Trophoblast cell (in vitro differentiated cells and primary cell): ENCODE measurements at regions not wholly inside any gene's neighbourhood (a gene's known extent, or its start where the extent isn't known, plus 50 kb on each side); places are given as distances from the start of the nearest gene placed in this dataset.

Experiments
- DNase-seq, 2 donors: peaks; one replicate each; pipeline ENCODE4 v3.0.0-alpha.2; 2016
- H2AFZ ChIP-seq: 2 replicates; pipeline ENCODE4 v1.6.1; 2013; ENCODE audit warnings: low read length, moderate library complexity, mild to moderate bottlenecking; ENCODE audit not compliant: insufficient read depth, poor library complexity
- H2AK5ac ChIP-seq: 2 replicates; pipeline ENCODE4 v1.6.1; 2013; ENCODE audit warnings: mild to moderate bottlenecking, low read length
- H2BK120ac ChIP-seq: 2 replicates; pipeline ENCODE4 v1.6.1; 2013; ENCODE audit warnings: low read length, mild to moderate bottlenecking, moderate library complexity; ENCODE audit not compliant: insufficient read depth, poor library complexity
- H2BK12ac ChIP-seq: 2 replicates; pipeline ENCODE4 v1.6.1; 2013; ENCODE audit warnings: mild to moderate bottlenecking, low read length, moderate library complexity
- H2BK5ac ChIP-seq: 2 replicates; pipeline ENCODE4 v1.6.1; 2013; ENCODE audit warnings: low read length, low read depth, moderate library complexity, mild to moderate bottlenecking; ENCODE audit not compliant: poor library complexity
- H3K14ac ChIP-seq: 2 replicates; pipeline ENCODE4 v1.6.1; 2013; ENCODE audit warnings: mild to moderate bottlenecking, low read length
- H3K18ac ChIP-seq: 2 replicates; pipeline ENCODE4 v1.6.1; 2013; ENCODE audit warnings: mild to moderate bottlenecking, low read length
- H3K23ac ChIP-seq: 2 replicates; pipeline ENCODE4 v1.6.1; 2013; ENCODE audit warnings: low read length
- H3K27ac ChIP-seq: 2 replicates; pipeline ENCODE4 v1.5.1; 2013; ENCODE audit warnings: low read depth, mild to moderate bottlenecking, inconsistent platforms, low read length, moderate library complexity
- H3K27me3 ChIP-seq: 2 replicates; pipeline ENCODE4 v1.6.1; 2013; ENCODE audit warnings: inconsistent platforms, mild to moderate bottlenecking, low read length, moderate library complexity; ENCODE audit not compliant: insufficient read depth
- H3K36me3 ChIP-seq, 2 experiments: 1 replicate in 1 of 2; 2 replicates in 1 of 2; pipeline ENCODE4 v1.6.1; 2013; ENCODE audit warnings: low read length in 2 of 2, mild to moderate bottlenecking in 2 of 2, moderate library complexity in 1 of 2; ENCODE audit not compliant: insufficient read depth in 2 of 2, control insufficient read depth in 1 of 2
- H3K4ac ChIP-seq: 2 replicates; pipeline ENCODE4 v1.6.1; 2013; ENCODE audit warnings: low read depth, mild to moderate bottlenecking, low read length, moderate library complexity
- H3K4me1 ChIP-seq, 2 experiments: 1 replicate in 1 of 2; 2 replicates in 1 of 2; pipeline ENCODE4 v1.6.1; 2013; ENCODE audit warnings: low read length in 2 of 2, mild to moderate bottlenecking in 2 of 2, moderate library complexity in 1 of 2; ENCODE audit not compliant: insufficient read depth in 2 of 2, control insufficient read depth in 1 of 2
- H3K4me2 ChIP-seq: 2 replicates; pipeline ENCODE4 v1.6.1; 2013; ENCODE audit warnings: inconsistent platforms, mild to moderate bottlenecking, low read length, moderate library complexity
- H3K4me3 ChIP-seq: 2 replicates; pipeline ENCODE4 v1.5.1; 2013; ENCODE audit warnings: mild to moderate bottlenecking, low read depth, low read length, inconsistent platforms
- H3K79me1 ChIP-seq: one replicate; pipeline ENCODE4 v1.6.1; 2013; ENCODE audit warnings: low read length
- H3K79me2 ChIP-seq: 2 replicates; pipeline ENCODE4 v1.6.1; 2013; ENCODE audit warnings: low read length, mild to moderate bottlenecking; ENCODE audit not compliant: control insufficient read depth, insufficient read depth, poor library complexity
- H3K9ac ChIP-seq: 2 replicates; pipeline ENCODE4 v1.6.1; 2013; ENCODE audit warnings: mild to moderate bottlenecking, low read length
- H3K9me3 ChIP-seq: 2 replicates; pipeline ENCODE4 v1.6.1; 2013; ENCODE audit warnings: low read depth, mild to moderate bottlenecking, control low read depth, inconsistent platforms, low read length; ENCODE audit not compliant: insufficient read depth
- H4K12ac ChIP-seq: 2 replicates; pipeline ENCODE4 v1.6.1; 2013; ENCODE audit warnings: low read depth, mild to moderate bottlenecking, low read length, moderate library complexity
- H4K8ac ChIP-seq: 2 replicates; pipeline ENCODE4 v1.6.1; 2013; ENCODE audit warnings: low read depth, mild to moderate bottlenecking, low read length, moderate library complexity
- H4K91ac ChIP-seq: one replicate; pipeline ENCODE4 v1.6.1; 2013; ENCODE audit warnings: low read depth, mild to moderate bottlenecking, low read length, moderate library complexity
- WGBS: extraction: QIAGEN DNeasy Blood & Tissue Kit; methylation state at CpG from one replicate; pipeline ENCODE4 v1.1.7; 2013; ENCODE audit warnings: missing lambda C conversion rate; ENCODE audit not compliant: insufficient read length, insufficient coverage; ENCODE audit errors: extremely low coverage; 5-methylcytosine and 5-hydroxymethylcytosine counted together

GRCh38 chr11:127620671-127621070 is 620.1 kb upstream of the KIRREL3 start:
- no peak overlapping the region for H3K9ac ChIP-seq
- H3K4ac ChIP-seq = no peak overlapping the region
- H3K27me3 ChIP-seq = no peaks in the 10 kb centered on the region
- no peak for DNase-seq
- no peak overlapping the region for H2BK120ac ChIP-seq
- H3K4me1 ChIP-seq = no peaks in the 10 kb centered on the region
- H3K23ac ChIP-seq = no peak overlapping the region
- no peak overlapping the region for H3K4me3 ChIP-seq
- H3K79me1 ChIP-seq = no peaks in the 10 kb centered on the region
- no peak overlapping the region for H2BK12ac ChIP-seq
- no CpG with 5 or more reads among the region's 4 CpGs for WGBS
- H3K9me3 ChIP-seq = no peaks in the 10 kb centered on the region
- H4K91ac ChIP-seq = no peak overlapping the region
- H3K79me2 ChIP-seq = no peaks in the 10 kb centered on the region
- no peak overlapping the region for H2BK5ac ChIP-seq
- no peak overlapping the region for H2AFZ ChIP-seq
- H2AK5ac ChIP-seq = no peak overlapping the region
- no peak overlapping the region for H3K27ac ChIP-seq
- H4K8ac ChIP-seq = no peak overlapping the region
- no peak overlapping the region for H3K14ac ChIP-seq
- H3K36me3 ChIP-seq = no peaks in the 10 kb centered on the region
- no peak overlapping the region for H3K4me2 ChIP-seq
- no peak overlapping the region for H4K12ac ChIP-seq
- no peak overlapping the region for H3K18ac ChIP-seq

GRCh38 chr11:127619946-127620345 is 619.4 kb upstream of the KIRREL3 start:
- no peak overlapping the region for H2BK12ac ChIP-seq
- H3K23ac ChIP-seq = no peak overlapping the region
- no peak overlapping the region for H3K27ac ChIP-seq
- H3K18ac ChIP-seq = no peak overlapping the region
- H3K9me3 ChIP-seq = no peaks in the 10 kb centered on the region
- H3K4me2 ChIP-seq = no peak overlapping the region
- no peaks in the 10 kb centered on the region for H3K36me3 ChIP-seq
- no peak overlapping the region for H3K9ac ChIP-seq
- H2BK120ac ChIP-seq = no peak overlapping the region
- H3K4me3 ChIP-seq = no peak overlapping the region
- no peak overlapping the region for H2AFZ ChIP-seq
- H3K79me2 ChIP-seq = no peaks in the 10 kb centered on the region
- no peaks in the 10 kb centered on the region for H3K79me1 ChIP-seq
- no peaks in the 10 kb centered on the region for H3K4me1 ChIP-seq
- H2AK5ac ChIP-seq = no peak overlapping the region
- DNase-seq = no peak
- H3K14ac ChIP-seq = no peak overlapping the region
- no peak overlapping the region for H4K91ac ChIP-seq
- H4K8ac ChIP-seq = no peak overlapping the region
- H3K27me3 ChIP-seq = no peaks in the 10 kb centered on the region
- no peak overlapping the region for H4K12ac ChIP-seq
- no peak overlapping the region for H3K4ac ChIP-seq
- H2BK5ac ChIP-seq = no peak overlapping the region
- WGBS = no CpG with 5 or more reads among the region's 5 CpGs

GRCh38 chr11:127618721-127619120 is 618.2 kb upstream of the KIRREL3 start:
- H3K4me3 ChIP-seq = no peak overlapping the region
- H3K27ac ChIP-seq = no peak overlapping the region
- no peaks in the 10 kb centered on the region for H3K4me1 ChIP-seq
- DNase-seq = no peak
- no peak overlapping the region for H3K14ac ChIP-seq
- H3K79me2 ChIP-seq = no peaks in the 10 kb centered on the region
- no peak overlapping the region for H3K4ac ChIP-seq
- H3K18ac ChIP-seq = no peak overlapping the region
- no peaks in the 10 kb centered on the region for H3K9me3 ChIP-seq
- no peak overlapping the region for H3K4me2 ChIP-seq
- H2BK120ac ChIP-seq = no peak overlapping the region
- no peak overlapping the region for H2BK5ac ChIP-seq
- H3K79me1 ChIP-seq = no peaks in the 10 kb centered on the region
- no peak overlapping the region for H3K9ac ChIP-seq
- no peak overlapping the region for H2AK5ac ChIP-seq
- H2AFZ ChIP-seq = no peak overlapping the region
- H4K8ac ChIP-seq = no peak overlapping the region
- no peak overlapping the region for H2BK12ac ChIP-seq
- no CpG with 5 or more reads among the region's 1 CpG for WGBS
- H3K23ac ChIP-seq = no peak overlapping the region
- no peak overlapping the region for H4K91ac ChIP-seq
- H3K36me3 ChIP-seq = no peaks in the 10 kb centered on the region
- H4K12ac ChIP-seq = no peak overlapping the region
- H3K27me3 ChIP-seq = no peaks in the 10 kb centered on the region

- Histone ChIP-seq H3K4me2 (no peak overlapping the region), H3K36me3 (no peaks in the 10 kb centered on the region), H4K8ac (no peak overlapping the region), H2AK5ac (no peak overlapping the region), H3K23ac (no peak overlapping the region), H2BK120ac (no peak overlapping the region), H2AFZ (no peak overlapping the region), H3K27me3 (no peaks in the 10 kb centered on the region), H2BK12ac (no peak overlapping the region), H3K27ac (no peak overlapping the region), H3K9ac (no peak overlapping the region), H3K4me1 (no peaks in the 10 kb centered on the region), H3K4me3 (no peak overlapping the region), H4K12ac (no peak overlapping the region), H3K14ac (no peak overlapping the region), H3K18ac (no peak overlapping the region), H4K91ac (no peak overlapping the region), H2BK5ac (no peak overlapping the region), H3K79me1 (no peaks in the 10 kb centered on the region), H3K4ac (no peak overlapping the region), H3K9me3 (no peaks in the 10 kb centered on the region), H3K79me2 (no peaks in the 10 kb centered on the region)
- no CpG with 5 or more reads among the region's 8 CpGs for WGBS
- DNase-seq = no peak
Measured at GRCh38 chr11:127616158-127616557, 615.6 kb upstream of the KIRREL3 start.
